ENCODE measurements at regions not wholly inside any gene's neighbourhood (a gene's known extent, or its start where the extent isn't known, plus 50 kb on each side); places are given as distances from the start of the nearest gene placed in this dataset.

GRCh38 chr20:24236201-24236600 is 233.2 kb upstream of the SYNDIG1 start:
- ChIA-PET CTCF (no interaction called here), POLR2A (interaction anchor here (0.6 kb wide), 1 partner anchor 1102 kb away, joined by 3 read pairs; no protein-coding TSS in a partner anchor)
- TF ChIP-seq, protein P1, sequence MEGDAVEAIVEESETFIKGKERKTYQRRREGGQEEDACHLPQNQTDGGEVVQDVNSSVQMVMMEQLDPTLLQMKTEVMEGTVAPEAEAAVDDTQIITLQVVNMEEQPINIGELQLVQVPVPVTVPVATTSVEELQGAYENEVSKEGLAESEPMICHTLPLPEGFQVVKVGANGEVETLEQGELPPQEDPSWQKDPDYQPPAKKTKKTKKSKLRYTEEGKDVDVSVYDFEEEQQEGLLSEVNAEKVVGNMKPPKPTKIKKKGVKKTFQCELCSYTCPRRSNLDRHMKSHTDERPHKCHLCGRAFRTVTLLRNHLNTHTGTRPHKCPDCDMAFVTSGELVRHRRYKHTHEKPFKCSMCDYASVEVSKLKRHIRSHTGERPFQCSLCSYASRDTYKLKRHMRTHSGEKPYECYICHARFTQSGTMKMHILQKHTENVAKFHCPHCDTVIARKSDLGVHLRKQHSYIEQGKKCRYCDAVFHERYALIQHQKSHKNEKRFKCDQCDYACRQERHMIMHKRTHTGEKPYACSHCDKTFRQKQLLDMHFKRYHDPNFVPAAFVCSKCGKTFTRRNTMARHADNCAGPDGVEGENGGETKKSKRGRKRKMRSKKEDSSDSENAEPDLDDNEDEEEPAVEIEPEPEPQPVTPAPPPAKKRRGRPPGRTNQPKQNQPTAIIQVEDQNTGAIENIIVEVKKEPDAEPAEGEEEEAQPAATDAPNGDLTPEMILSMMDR (IDR thresholded peaks at IDR 0.05; ENCODE audit: low read depth, low read length), result no peak
- Histone ChIP-seq H3K27ac (ENCODE audit: low read depth, low read length) (no peak overlapping the region), H3K27me3 (ENCODE audit: control insufficient read depth, insufficient read depth, low read length) (no peaks in the 10 kb centered on the region), H3K9me3 (ENCODE audit: control insufficient read depth, insufficient read depth, low read length) (no peaks in the 10 kb centered on the region), H3K4me3 (ENCODE audit: low read depth, low read length) (no peak overlapping the region)
- no peak for DNase-seq (ENCODE audit: low read depth, low spot score)

DNA sequence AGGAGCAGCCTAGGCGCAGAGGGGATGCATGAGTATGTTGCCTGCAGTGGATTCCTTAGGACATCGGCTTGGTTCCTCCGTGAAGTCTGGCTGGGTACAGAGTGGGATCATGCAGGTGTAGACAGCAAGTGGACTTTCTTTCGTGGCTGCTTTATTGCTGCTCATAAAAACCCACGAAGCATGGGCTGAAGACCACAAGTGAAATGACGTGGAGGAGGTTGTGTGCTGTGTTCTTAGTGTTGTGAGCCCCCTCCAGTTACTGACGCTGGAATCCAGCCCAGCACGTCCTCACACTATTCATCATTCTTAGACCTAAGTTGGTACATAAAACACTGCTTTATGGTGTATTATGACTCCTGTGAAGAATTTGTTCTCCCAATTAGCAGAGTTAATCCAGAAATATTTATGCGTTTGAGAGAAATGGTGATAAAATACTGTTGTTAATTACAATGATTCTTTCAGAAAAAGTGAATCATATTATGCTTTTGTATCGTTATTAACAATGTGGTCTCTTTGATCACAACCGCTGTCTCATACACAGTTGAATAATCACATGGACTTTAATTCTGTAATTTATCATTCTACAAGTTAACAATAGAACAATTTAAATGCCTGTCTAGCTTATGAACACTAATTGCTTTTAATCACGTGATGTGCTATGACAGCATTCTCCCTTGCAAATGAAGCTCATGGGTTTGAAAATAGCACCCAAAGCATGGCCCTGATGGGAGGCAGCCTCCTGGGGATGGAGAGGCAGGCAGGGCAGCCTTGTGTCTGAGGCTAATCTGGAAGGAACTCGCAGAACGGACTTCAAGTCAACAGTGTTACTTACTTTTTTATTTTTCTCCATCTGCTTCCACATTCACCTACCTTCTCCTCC is 233.9 kb upstream of the SYNDIG1 start:
- no peak overlapping the region for H3K4me3 ChIP-seq (ENCODE audit: low read depth, low read length)
- TF ChIP-seq, protein P1 (IDR thresholded peaks at IDR 0.05; ENCODE audit: low read depth, low read length), result no peak

DNA sequence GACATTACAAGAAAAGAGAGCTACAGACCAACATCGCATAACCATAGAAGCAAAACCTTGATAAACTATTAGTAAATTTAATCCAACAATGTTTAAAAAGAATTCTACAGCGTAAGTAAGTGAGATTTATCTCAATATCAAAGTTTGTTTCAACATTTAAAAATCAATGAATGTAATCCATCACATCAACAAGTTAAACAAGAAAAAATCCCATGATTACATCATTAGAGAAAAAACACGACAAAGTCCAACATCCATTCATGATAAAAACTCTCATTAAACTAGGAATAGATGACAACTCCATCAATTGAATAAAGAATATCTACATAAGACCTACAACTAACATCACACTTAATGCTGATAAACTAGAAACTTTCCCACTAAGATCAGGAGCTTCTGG is 239.0 kb upstream of the GGTLC1 start:
- Histone ChIP-seq H3K9me3 (ENCODE audit: control insufficient read depth, insufficient read depth, low read length) (no peaks in the 10 kb centered on the region), H3K27me3 (ENCODE audit: control insufficient read depth, insufficient read depth, low read length) (no peaks in the 10 kb centered on the region), H3K4me3 (ENCODE audit: low read depth, low read length) (no peak overlapping the region), H3K27ac (ENCODE audit: low read depth, low read length) (no peak overlapping the region)
- TF ChIP-seq, protein P1 (IDR thresholded peaks at IDR 0.05; ENCODE audit: low read depth, low read length), result no peak
- ChIA-PET POLR2A (no interaction called here), CTCF (no interaction called here)
- no peak for DNase-seq (ENCODE audit: low read depth, low spot score)

More for the DNA sequence above, 233.9 kb upstream of the SYNDIG1 start:
- ChIA-PET POLR2A (interaction anchor here (0.6 kb wide), 1 partner anchor 1102 kb away, joined by 3 read pairs; no protein-coding TSS in a partner anchor), CTCF (no interaction called here)
- Histone ChIP-seq H3K9me3 (ENCODE audit: control insufficient read depth, insufficient read depth, low read length) (no peaks in the 10 kb centered on the region), H3K27ac (ENCODE audit: low read depth, low read length) (no peak overlapping the region), H3K27me3 (ENCODE audit: control insufficient read depth, insufficient read depth, low read length) (no peaks in the 10 kb centered on the region)
- no peak for DNase-seq (ENCODE audit: low read depth, low spot score)

GRCh38 chr20:24212494-24212893 is 223.9 kb upstream of the GGTLC1 start:
- CTCF ChIA-PET, result interaction anchor here (1.0 kb wide), 1 partner anchor 52 kb away, joined by 3 read pairs; no protein-coding TSS in a partner anchor
- peaks cover 11% of the 10 kb centered on the region; the same call in 1 of the 2 replicates for H3K9me3 ChIP-seq (ENCODE audit: control insufficient read depth, insufficient read depth, low read length)
- TF ChIP-seq, protein P1 (IDR thresholded peaks at IDR 0.05; ENCODE audit: low read depth, low read length), result no peak
- POLR2A ChIA-PET, result no interaction called here
- no peak overlapping the region for H3K27ac ChIP-seq (ENCODE audit: low read depth, low read length)
- no peak for DNase-seq (ENCODE audit: low read depth, low spot score)
- no peak overlapping the region for H3K4me3 ChIP-seq (ENCODE audit: low read depth, low read length)
- H3K27me3 ChIP-seq (ENCODE audit: control insufficient read depth, insufficient read depth, low read length), result no peaks in the 10 kb centered on the region

GRCh38 chr20:24211972-24212371 is 223.4 kb upstream of the GGTLC1 start:
- ChIA-PET CTCF (interaction anchor here (1.0 kb wide), 1 partner anchor 52 kb away, joined by 3 read pairs; no protein-coding TSS in a partner anchor), POLR2A (no interaction called here)
- Histone ChIP-seq H3K27me3 (ENCODE audit: control insufficient read depth, insufficient read depth, low read length) (no peaks in the 10 kb centered on the region), H3K27ac (ENCODE audit: low read depth, low read length) (no peak overlapping the region), H3K4me3 (ENCODE audit: low read depth, low read length) (no peak overlapping the region), H3K9me3 (ENCODE audit: control insufficient read depth, insufficient read depth, low read length) (peaks cover 11% of the 10 kb centered on the region; the same call in 1 of the 2 replicates)
- no peak for DNase-seq (ENCODE audit: low read depth, low spot score)
- TF ChIP-seq, protein P1 (IDR thresholded peaks at IDR 0.05; ENCODE audit: low read depth, low read length), result no peak
